Calu3 (cell line): ENCODE measurements at regions not wholly inside any gene's neighbourhood (a gene's known extent, or its start where the extent isn't known, plus 50 kb on each side); places are given as distances from the start of the nearest gene placed in this dataset.
A peak's percentile ranks its signal among the peaks of the same experiment; 100 is the strongest.

Source experiments
- BruUV-seq: library from RNA; stranded (reverse); fragments of 400-500 nt; replicated peaks from 2 replicates; lab custom pipeline; 2021; lab: Mats Ljungman, UMichigan
- CTCF ChIA-PET: fragments of 300-600 bp; sonication (Branson Sonifier 250); formaldehyde crosslinking; loops from one replicate; lab custom pipeline; 2022; ENCODE audit warnings: antibody characterized with exemption; lab: Charles Lee
- DNase-seq: peaks from one replicate; pipeline ENCODE4 v3.0.0; 2022
- H3K27ac Mint-ChIP-seq: one replicate; pipeline ENCODE4 v1.8.0; 2022; ENCODE audit warnings: mixed read lengths; ENCODE audit not compliant: unreplicated experiment
- H3K27me3 Mint-ChIP-seq: one replicate; pipeline ENCODE4 v1.8.0; 2022; ENCODE audit warnings: mixed read lengths; ENCODE audit not compliant: unreplicated experiment
- H3K36me3 Mint-ChIP-seq: one replicate; pipeline ENCODE4 v1.8.0; 2022; ENCODE audit warnings: mild to moderate bottlenecking, moderate library complexity, mixed read lengths; ENCODE audit not compliant: insufficient read depth, unreplicated experiment
- H3K4me1 Mint-ChIP-seq: one replicate; pipeline ENCODE4 v1.8.0; 2022; ENCODE audit warnings: mild to moderate bottlenecking, low read depth, mixed read lengths; ENCODE audit not compliant: unreplicated experiment
- H3K4me3 Mint-ChIP-seq: one replicate; pipeline ENCODE4 v1.8.0; 2022; ENCODE audit warnings: mild to moderate bottlenecking, low read depth, moderate library complexity, mixed read lengths; ENCODE audit not compliant: unreplicated experiment
- H3K9me3 Mint-ChIP-seq: one replicate; pipeline ENCODE4 v1.8.0; 2022; ENCODE audit warnings: low read depth, mixed read lengths; ENCODE audit not compliant: unreplicated experiment
- intact Hi-C: fragments of 100-400 bp; cut with micrococcal nuclease; formaldehyde crosslinking; loops from one replicate; pipeline ENCODE4 v1.10.0; 2022; ENCODE audit not compliant: unreplicated experiment
- TF ChIP-seq, protein P1 (sequence below): fragments of 200-600 bp; IDR thresholded peaks from one replicate; pipeline ENCODE4 v1.8.0; 2022; ENCODE audit warnings: antibody characterized with exemption; ENCODE audit not compliant: unreplicated experiment

DNA sequence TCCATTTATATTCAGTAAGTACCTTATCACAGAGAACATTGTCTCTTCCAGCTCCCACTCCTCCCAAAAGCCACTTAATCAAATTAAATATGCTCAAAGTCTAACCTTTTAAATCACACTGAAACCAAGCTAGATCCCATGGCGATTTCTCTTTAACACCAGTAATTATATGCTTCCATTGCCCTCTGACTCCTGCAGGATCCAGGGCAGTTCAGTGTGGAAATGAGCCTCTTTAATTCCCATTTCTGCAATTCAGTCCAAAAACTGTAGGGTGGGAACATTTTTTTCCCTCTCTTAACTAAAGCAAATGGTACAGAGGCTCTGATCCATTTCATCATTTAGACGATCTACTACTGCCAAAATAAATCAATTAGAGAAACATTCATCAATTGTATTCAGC lies 872.3 kb upstream of the PHF14 start:
- no peak overlapping the region for H3K27ac Mint-ChIP-seq
- no TSS peak for BruUV-seq
- DNase-seq, result no peak
- intact Hi-C loops, result no loop called here
- TF ChIP-seq, protein P1, sequence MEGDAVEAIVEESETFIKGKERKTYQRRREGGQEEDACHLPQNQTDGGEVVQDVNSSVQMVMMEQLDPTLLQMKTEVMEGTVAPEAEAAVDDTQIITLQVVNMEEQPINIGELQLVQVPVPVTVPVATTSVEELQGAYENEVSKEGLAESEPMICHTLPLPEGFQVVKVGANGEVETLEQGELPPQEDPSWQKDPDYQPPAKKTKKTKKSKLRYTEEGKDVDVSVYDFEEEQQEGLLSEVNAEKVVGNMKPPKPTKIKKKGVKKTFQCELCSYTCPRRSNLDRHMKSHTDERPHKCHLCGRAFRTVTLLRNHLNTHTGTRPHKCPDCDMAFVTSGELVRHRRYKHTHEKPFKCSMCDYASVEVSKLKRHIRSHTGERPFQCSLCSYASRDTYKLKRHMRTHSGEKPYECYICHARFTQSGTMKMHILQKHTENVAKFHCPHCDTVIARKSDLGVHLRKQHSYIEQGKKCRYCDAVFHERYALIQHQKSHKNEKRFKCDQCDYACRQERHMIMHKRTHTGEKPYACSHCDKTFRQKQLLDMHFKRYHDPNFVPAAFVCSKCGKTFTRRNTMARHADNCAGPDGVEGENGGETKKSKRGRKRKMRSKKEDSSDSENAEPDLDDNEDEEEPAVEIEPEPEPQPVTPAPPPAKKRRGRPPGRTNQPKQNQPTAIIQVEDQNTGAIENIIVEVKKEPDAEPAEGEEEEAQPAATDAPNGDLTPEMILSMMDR, result no peak
- CTCF ChIA-PET, result no interaction called here
- H3K4me3 Mint-ChIP-seq, result no peak overlapping the region
- H3K9me3 Mint-ChIP-seq, result peaks cover 4% of the 10 kb centered on the region
- peaks cover 17% of the 10 kb centered on the region for H3K4me1 Mint-ChIP-seq
- H3K36me3 Mint-ChIP-seq, result no peaks in the 10 kb centered on the region
- H3K27me3 Mint-ChIP-seq, result no peaks in the 10 kb centered on the region

DNA sequence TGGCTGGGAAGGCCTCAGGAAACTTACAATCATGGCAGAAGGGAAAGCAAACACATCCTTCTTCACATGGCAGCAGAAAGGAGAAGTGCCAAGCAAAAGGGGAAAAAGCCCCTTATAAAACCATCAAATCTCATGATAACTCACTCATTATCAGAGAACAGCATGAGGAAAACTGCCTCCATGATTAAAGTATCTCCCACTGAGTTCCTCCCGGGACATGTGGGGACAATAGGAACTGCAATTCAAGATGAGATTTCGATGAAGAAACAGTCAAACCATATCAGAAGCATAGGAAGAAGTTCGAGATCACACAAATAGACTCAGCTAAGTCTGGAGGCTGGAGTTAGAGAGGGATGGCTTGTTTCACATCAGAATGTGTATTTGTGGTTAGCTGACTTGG lies 869.4 kb upstream of the PHF14 start:
- CTCF ChIA-PET, result no interaction called here
- DNase-seq, result no peak
- TF ChIP-seq, protein P1, result no peak
- Mint-ChIP-seq H3K4me3 (no peak overlapping the region), H3K9me3 (peaks cover 4% of the 10 kb centered on the region), H3K27ac (no peak overlapping the region), H3K4me1 (peaks cover 46% of the 10 kb centered on the region), H3K36me3 (no peaks in the 10 kb centered on the region), H3K27me3 (no peaks in the 10 kb centered on the region)
- intact Hi-C loops, result no loop called here
- BruUV-seq, result no TSS peak

DNA sequence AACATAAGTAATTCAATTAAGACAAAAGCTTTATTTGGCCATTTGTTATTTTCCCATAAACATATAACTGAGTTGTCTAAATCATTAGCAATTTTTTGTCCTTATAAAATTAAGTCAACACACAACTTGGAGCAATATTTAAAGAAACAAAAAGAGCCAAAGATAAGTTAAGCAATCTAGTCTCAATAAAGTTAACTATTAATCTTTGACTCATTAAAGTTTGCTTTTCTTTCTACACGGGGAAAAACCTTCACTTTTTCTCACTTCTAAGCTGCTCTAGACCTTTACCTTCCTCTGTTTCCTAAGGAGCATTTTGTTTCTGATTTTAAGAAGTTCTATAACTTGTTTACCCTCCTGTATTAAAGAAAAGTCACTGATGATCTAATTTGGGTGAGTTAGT lies 867.1 kb upstream of the PHF14 start:
- Mint-ChIP-seq H3K27me3 (no peaks in the 10 kb centered on the region), H3K4me3 (peak overlapping the region; percentile 21)
- CTCF ChIA-PET, result interaction anchor here (0.7 kb wide), 1 partner anchor 10 kb away, joined by 3 read pairs; no protein-coding TSS in a partner anchor

DNA sequence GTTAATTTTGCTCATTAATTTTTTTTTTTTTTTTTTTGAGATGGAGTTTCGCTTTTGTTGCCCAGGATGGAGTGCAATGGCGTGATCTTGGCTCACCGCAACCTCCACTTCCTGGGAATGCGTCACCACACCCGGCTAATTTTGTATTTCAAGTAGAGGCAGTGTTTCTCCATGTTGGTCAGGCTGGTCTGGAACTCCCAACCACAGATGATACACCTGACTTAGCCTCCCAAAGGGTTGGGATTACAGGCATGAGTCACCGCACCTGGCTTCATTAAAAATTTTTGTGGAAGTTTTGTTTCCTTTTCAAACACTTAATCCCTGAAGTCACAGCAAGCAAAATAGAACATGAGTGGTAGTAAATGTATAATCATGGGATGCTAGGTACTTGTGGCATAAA lies 857.2 kb upstream of the PHF14 start:
- Mint-ChIP-seq H3K4me1 (no peaks in the 10 kb centered on the region), H3K36me3 (no peaks in the 10 kb centered on the region), H3K9me3 (no peaks in the 10 kb centered on the region), H3K27me3 (no peaks in the 10 kb centered on the region), H3K4me3 (no peak overlapping the region), H3K27ac (no peak overlapping the region)
- TF ChIP-seq, protein P1, result no peak
- CTCF ChIA-PET, result no interaction called here
- BruUV-seq, result no TSS peak
- intact Hi-C loops, result no loop called here
- DNase-seq, result no peak

More for the DNA sequence above, 867.1 kb upstream of the PHF14 start:
- DNase-seq, result no peak
- TF ChIP-seq, protein P1, result no peak
- BruUV-seq, result no TSS peak
- no peak overlapping the region for H3K27ac Mint-ChIP-seq
- no peaks in the 10 kb centered on the region for H3K36me3 Mint-ChIP-seq
- intact Hi-C loops, result no loop called here
- peaks cover 51% of the 10 kb centered on the region for H3K4me1 Mint-ChIP-seq
- peaks cover 4% of the 10 kb centered on the region for H3K9me3 Mint-ChIP-seq
